GM18861 (cell line): ENCODE measurements at regions not wholly inside any gene's neighbourhood (a gene's known extent, or its start where the extent isn't known, plus 50 kb on each side); places are given as distances from the start of the nearest gene placed in this dataset.

Source experiments
- ATAC-seq: cut with Tn5 transposase; IDR thresholded peaks from one replicate; pipeline ENCODE4 v1.9.1; 2021; ENCODE audit not compliant: unreplicated experiment

- ATAC-seq = no peak
These were observed 175.8 kb downstream of the CBLN2 start for GRCh38 chr18:72368308-72368707.

- no peak for ATAC-seq
These were observed 183.5 kb downstream of the CBLN2 start for GRCh38 chr18:72360634-72361033.

- no peak for ATAC-seq
These were observed 201.2 kb downstream of the CBLN2 start for GRCh38 chr18:72342933-72343332.

- no peak for ATAC-seq
These were observed 204.2 kb downstream of the CBLN2 start for GRCh38 chr18:72339976-72340375.

DNA sequence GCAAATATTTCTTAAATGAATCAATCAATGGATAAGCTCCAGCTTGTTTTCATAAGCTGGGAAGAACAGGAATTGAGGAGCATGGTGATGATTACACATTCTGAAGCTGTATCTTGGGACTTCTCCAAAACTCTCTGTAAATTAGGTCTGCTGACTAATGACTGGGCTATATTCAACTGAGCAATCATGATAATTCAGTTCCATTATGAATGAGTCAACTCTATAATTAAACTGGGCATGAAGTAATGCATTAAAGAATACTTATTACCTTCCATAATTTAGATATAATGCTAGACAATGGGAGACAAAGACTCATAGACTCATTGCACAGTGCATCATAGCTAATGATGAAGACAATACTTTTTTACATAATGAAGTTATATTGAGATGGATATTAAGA is 207.4 kb downstream of the CBLN2 start:
- no peak for ATAC-seq

DNA sequence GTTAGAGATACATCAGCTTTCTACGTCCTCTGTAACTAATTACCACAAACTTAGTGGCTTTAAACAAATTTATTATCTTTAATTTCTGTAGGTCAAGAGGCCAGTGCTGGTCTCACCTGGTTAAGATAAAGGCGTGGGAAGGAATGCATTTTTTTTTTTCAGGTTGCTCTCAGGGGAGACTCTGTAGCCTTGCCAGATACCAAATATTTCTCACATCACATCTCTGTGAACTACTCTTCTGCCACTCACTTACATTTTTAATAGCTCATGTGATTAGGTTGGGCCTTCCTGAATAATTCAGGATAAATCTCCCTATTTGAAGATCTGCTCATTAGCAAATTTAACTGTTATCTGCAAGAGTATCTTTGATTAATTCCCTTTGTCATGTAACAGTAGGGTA is 214.6 kb downstream of the CBLN2 start:
- ATAC-seq = no peak

- ATAC-seq = no peak
These were observed 218.8 kb downstream of the CBLN2 start for GRCh38 chr18:72325307-72325706.

- ATAC-seq = no peak
These were observed 219.5 kb downstream of the CBLN2 start for GRCh38 chr18:72324677-72325076.

DNA sequence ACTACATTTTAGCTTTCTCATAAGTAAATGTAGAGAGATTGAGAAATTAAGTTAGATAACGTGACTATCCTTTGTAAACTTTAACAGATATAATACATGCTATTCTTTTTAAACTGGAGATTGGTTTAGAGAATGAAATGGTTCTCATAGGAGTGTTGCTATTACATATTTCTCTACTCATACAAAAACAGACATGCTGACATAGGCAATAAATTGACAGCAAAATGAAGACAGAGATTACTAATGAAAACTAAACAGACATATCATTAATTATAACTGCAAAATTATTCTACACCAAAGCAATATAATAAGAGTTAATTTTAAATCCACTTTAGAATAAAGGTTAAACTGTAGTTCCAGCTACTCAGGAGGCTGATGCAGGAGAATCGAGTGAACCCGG is 227.6 kb downstream of the CBLN2 start:
- no peak for ATAC-seq

- ATAC-seq = no peak
These were observed 260.8 kb downstream of the CBLN2 start for GRCh38 chr18:72283148-72283925.

DNA sequence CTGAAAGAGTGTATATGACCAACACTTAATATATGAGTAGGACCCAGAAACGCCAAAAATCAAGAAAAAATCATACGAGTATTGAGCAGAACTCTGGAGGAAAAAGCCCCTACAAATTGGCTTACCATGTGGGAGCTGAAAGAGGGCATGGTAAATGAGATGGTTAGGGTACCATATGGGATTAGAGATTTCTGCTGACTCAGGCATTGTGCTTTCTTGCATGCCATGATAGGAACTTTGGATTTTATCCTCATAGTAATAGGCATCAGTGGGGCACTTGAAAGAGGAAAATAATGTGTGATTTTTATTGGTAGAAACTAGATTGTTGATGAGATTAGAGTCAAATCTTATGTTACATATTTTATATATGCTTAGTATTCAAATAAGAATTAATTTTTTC is 271.1 kb downstream of the CBLN2 start:
- no peak for ATAC-seq

- no peak for ATAC-seq
These were observed 282.6 kb downstream of the CBLN2 start for GRCh38 chr18:72261590-72261989.

GRCh38 chr18:72246076-72246475 is 298.1 kb downstream of the CBLN2 start:
- no peak for ATAC-seq

DNA sequence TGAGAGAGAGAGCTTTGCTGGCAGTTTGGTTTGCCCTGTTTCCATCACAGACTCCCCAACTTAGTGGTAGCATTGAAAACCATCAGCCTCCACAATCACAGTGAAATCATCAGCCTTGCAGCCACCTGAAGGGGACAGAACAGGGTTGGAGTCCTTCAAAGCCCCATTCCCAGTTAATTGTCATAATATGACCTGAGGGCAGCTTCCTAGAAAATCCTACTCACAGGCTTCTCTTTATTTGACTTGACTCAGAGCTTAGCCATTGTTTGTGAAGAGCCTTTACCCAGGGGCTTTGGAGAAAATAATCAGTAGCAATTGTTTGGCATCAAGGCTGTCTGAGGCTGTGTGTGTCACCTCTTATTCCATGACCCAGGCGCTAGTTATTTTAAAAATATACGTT is 308.7 kb downstream of the CBLN2 start:
- ATAC-seq = no peak

GRCh38 chr18:72233106-72233505 is 311.0 kb downstream of the CBLN2 start:
- no peak for ATAC-seq

GRCh38 chr18:72232644-72233043 is 311.5 kb downstream of the CBLN2 start:
- ATAC-seq = no peak

DNA sequence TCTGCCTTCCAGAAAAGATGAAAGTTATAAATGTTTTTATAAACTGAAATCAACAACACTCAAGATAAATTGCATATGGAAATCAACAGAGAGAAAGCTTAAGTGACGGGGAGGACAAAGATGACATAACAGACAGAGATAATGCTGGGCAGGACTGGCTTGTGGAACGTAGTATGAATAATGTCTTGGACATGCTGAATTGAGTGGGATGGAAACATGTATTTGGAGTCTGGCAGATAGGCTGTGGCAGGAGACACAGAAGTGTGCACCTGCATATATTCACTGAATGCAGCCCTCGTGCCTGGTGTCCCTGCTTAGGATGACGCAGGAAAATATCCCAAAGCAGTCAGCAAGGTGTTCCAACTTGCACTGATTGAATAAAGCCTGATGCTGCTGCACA is 318.2 kb downstream of the CBLN2 start:
- no peak for ATAC-seq

DNA sequence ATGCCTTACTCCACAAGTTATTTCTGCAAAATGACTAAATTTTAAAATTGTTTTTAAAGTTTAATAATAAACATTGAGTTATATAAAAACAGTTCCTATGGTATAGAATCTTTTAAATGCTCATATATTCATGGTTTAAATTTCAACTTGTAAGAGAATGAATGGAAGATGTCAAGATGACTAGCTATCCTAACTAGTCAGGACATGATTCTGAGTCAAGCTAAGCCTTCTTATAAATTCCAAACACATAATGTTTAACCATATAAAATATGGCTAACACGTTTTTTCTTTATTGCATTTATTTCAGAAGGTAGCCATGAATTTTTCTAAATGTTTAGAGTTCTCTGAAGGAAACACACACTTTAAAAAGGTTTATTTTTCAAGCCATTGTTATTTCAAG is 320.4 kb downstream of the CBLN2 start:
- ATAC-seq = no peak

DNA sequence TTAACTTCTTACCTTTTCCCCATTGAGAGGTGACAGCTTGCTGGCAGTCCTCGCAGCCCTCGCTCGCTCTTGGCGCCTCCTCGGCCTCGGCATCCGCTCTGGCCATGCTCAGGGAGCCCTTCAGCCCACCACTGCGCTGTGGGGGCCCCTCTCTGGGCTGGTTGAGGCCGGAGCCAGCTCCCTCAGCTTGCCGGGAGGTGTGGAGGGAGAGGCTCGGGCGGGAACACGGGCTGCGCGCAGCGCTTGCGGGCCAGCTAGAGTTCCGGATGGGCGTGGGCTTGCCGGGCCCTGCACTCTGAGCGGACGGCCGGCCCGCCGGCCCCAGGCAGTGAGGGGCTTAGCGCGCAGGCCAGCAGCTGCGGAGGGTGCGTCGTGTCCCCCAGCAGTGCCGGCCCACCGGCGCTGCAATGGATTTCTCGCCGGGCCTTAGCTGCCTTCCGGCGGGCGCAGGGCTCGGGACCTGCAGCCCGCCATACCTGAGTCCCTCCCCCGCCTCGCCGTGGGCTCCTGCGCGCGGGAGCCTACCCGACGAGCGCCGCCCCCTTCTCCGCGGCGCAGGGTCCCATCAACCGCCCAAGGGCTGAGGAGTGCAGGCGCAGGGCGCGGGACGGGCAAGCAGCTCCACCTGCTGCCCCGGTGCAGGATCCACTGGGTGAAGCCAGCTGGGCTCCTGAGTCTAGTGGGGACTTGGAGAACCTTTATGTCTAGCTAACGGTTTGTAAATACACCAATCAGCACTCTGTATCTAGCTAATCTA is 335.0 kb downstream of the CBLN2 start:
- ATAC-seq = no peak

DNA sequence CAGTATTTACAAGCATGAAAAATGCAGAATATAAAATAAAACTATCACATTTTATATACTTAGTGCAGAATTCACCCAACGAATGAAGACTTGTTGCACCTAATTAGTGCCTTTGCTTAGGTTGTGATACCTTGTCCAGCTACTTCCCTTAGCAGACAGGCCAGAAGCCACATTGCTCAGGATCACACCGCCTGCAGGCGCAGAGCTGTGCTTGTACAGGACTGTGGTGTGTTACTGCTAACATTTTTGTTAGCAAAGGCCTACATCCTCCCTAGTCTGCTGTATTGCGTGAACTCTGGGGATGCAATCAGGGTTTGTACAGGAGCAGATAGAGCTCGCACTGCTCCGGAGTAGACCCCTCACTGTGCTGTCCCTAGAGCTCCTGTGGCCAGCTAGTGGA is 336.9 kb downstream of the CBLN2 start:
- no peak for ATAC-seq

DNA sequence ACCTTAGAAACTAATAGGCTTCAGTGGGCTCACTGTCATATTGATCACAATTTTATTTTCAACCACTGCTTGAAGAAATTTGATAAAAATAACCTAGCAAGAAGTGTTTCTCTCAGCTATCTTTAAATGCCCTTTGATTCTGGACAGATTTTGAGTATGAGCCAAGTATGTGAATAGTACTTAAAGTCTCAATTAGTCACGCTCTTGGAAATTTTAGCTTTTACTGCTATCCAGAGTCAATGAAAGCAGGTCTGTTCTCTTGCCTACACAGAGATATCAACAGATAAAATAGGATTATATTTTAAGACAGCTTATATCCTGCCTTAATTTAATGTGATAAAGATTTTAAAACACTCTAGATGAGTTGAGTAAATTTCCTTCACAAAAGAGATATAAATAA is 337.3 kb downstream of the CBLN2 start:
- no peak for ATAC-seq

- ATAC-seq = no peak
These were observed 343.1 kb downstream of the CBLN2 start for GRCh38 chr18:72201032-72201431.

GRCh38 chr18:72197591-72197990 is 346.6 kb downstream of the CBLN2 start:
- no peak for ATAC-seq
